PC-3 (cell line): ENCODE measurements at regions not wholly inside any gene's neighbourhood (a gene's known extent, or its start where the extent isn't known, plus 50 kb on each side); places are given as distances from the start of the nearest gene placed in this dataset.
A peak's percentile ranks its signal among the peaks of the same experiment; 100 is the strongest.

Source experiments
- ATAC-seq: fragments of 200-7000 bp; cut with Tn5 transposase; 2 replicates; pipeline ENCODE4 v1.9.1; 2020; ENCODE audit warnings: mild to moderate bottlenecking, moderate library complexity
- BruUV-seq: library from RNA; stranded (reverse); fragments of 400-500 nt; replicated peaks from 2 replicates; lab custom pipeline; 2021; lab: Mats Ljungman, UMichigan
- CTCF ChIA-PET: fragments of 300-600 bp; sonication (Branson Sonifier 250); formaldehyde crosslinking; loops from one replicate; lab custom pipeline; 2022; ENCODE audit warnings: antibody characterized with exemption; lab: Charles Lee
- POLR2A ChIA-PET: fragments of 300-600 bp; sonication (Branson Sonifier 250); formaldehyde crosslinking; loops from one replicate; lab custom pipeline; 2022; ENCODE audit warnings: antibody characterized with exemption; ENCODE audit not compliant: unreplicated experiment; lab: Charles Lee
- DNase-seq: peaks from one replicate; pipeline ENCODE4 v3.0.0-alpha.2; 2015
- H2AFZ ChIP-seq: fragments of 300-600 bp; sonication (generic); 2 replicates; pipeline ENCODE4 v1.6.0; 2016; ENCODE audit warnings: antibody characterized with exemption, low read length
- H3F3A ChIP-seq: fragments of 300-600 bp; sonication (generic); one replicate; pipeline ENCODE4 v1.6.0; 2017; ENCODE audit warnings: antibody characterized with exemption, low read length, control low read depth, mild to moderate bottlenecking; ENCODE audit not compliant: unreplicated experiment
- H3K27ac ChIP-seq: fragments of 300-600 bp; sonication (generic); 2 replicates; pipeline ENCODE4 v1.5.1; 2016; ENCODE audit warnings: mild to moderate bottlenecking, low read length
- H3K27me3 ChIP-seq: fragments of 300-600 bp; sonication (generic); 2 replicates; pipeline ENCODE4 v1.6.1; 2016; ENCODE audit warnings: low read length, mixed read lengths
- H3K36me3 ChIP-seq: fragments of 300-600 bp; sonication (generic); 2 replicates; pipeline ENCODE4 v1.6.1; 2016; ENCODE audit warnings: low read depth, mixed run types, low read length, mixed read lengths
- H3K4me1 ChIP-seq: fragments of 300-600 bp; sonication (generic); 2 replicates; pipeline ENCODE4 v1.5.1; 2016; ENCODE audit warnings: low read length; ENCODE audit not compliant: insufficient read depth
- H3K4me2 ChIP-seq: fragments of 300-600 bp; sonication (generic); 2 replicates; pipeline ENCODE4 v1.6.0; 2016; ENCODE audit warnings: low read length
- H3K4me3 ChIP-seq: fragments of 300-600 bp; sonication (generic); 2 replicates; pipeline ENCODE4 v1.5.1; 2016; ENCODE audit warnings: mild to moderate bottlenecking, low read length, mixed read lengths
- H3K79me2 ChIP-seq: fragments of 300-600 bp; sonication (generic); 2 replicates; pipeline ENCODE4 v1.6.1; 2017; ENCODE audit warnings: low read length, mixed read lengths
- H3K9ac ChIP-seq: fragments of 300-600 bp; sonication (generic); 2 replicates; pipeline ENCODE4 v1.6.0; 2016; ENCODE audit warnings: mild to moderate bottlenecking, low read length
- H3K9me2 ChIP-seq: fragments of 300-600 bp; sonication (generic); replicated peaks from 2 replicates; pipeline ENCODE4 v1.6.1; 2016; ENCODE audit warnings: mixed run types, low read length, mixed read lengths
- H3K9me3 ChIP-seq: fragments of 300-600 bp; sonication (generic); 2 replicates; pipeline ENCODE4 v1.6.1; 2016; ENCODE audit warnings: low read length, mixed read lengths
- H4K20me1 ChIP-seq: fragments of 300-600 bp; sonication (generic); 2 replicates; pipeline ENCODE4 v1.6.1; 2016; ENCODE audit warnings: low read length, mixed read lengths
- CTCF ChIP-seq: fragments of 300-600 bp; sonication (generic); conservative IDR thresholded peaks from 2 replicates; pipeline ENCODE4 v1.5.1; 2017; ENCODE audit warnings: antibody characterized with exemption, low read depth, mild to moderate bottlenecking, low read length
- EZH2 ChIP-seq: fragments of 300-600 bp; sonication (generic); IDR thresholded peaks from one replicate; pipeline ENCODE4 v1.6.1; 2017; ENCODE audit warnings: antibody characterized with exemption, mild to moderate bottlenecking, low read length; ENCODE audit not compliant: unreplicated experiment
- EZH2phosphoT487 ChIP-seq: fragments of 300-600 bp; sonication (generic); IDR thresholded peaks from 2 replicates; pipeline ENCODE4 v1.6.1; 2018; ENCODE audit warnings: mild to moderate bottlenecking, antibody characterized with exemption, low read length, borderline replicate concordance
- intact Hi-C: fragments of 100-400 bp; cut with micrococcal nuclease; formaldehyde crosslinking; loops from 2 replicates; pipeline ENCODE4 v1.9.0; 2023

- intact Hi-C loops: no loop called here
Measured at GRCh38 chr2:210753386-210753785, 197.0 kb downstream of the CPS1 start.

GRCh38 chr2:210756855-210757254, 200.5 kb downstream of the CPS1 start:
- POLR2A ChIA-PET: no interaction called here

More at GRCh38 chr2:210753386-210753785, 197.0 kb downstream of the CPS1 start:
- no peak overlapping the region for H2AFZ ChIP-seq
- no peak overlapping the region for H3K4me3 ChIP-seq
- H3K36me3 ChIP-seq: no peaks in the 10 kb centered on the region
- DNase-seq (no peak), ATAC-seq (no peak)
- no peak overlapping the region for H3K27ac ChIP-seq
- H3K79me2 ChIP-seq: no peaks in the 10 kb centered on the region
- H4K20me1 ChIP-seq: no peaks in the 10 kb centered on the region
- H3K9ac ChIP-seq: no peak overlapping the region
- H3K27me3 ChIP-seq: peaks cover 34% of the 10 kb centered on the region
- no peaks in the 10 kb centered on the region for H3K9me3 ChIP-seq
- H3K4me1 ChIP-seq: no peaks in the 10 kb centered on the region
- no TSS peak for BruUV-seq
- ChIA-PET CTCF (no interaction called here), POLR2A (no interaction called here)
- H3K4me2 ChIP-seq: no peak overlapping the region
- no peaks in the 10 kb centered on the region for H3K9me2 ChIP-seq
- no peaks in the 10 kb centered on the region for H3F3A ChIP-seq
- no peak for TF ChIP-seq EZH2
- TF ChIP-seq EZH2phosphoT487: no peak
- TF ChIP-seq CTCF: no peak

More at GRCh38 chr2:210756855-210757254, 200.5 kb downstream of the CPS1 start:
- H3K27me3 ChIP-seq: peaks cover 24% of the 10 kb centered on the region
- H3F3A ChIP-seq: no peaks in the 10 kb centered on the region
- BruUV-seq: no TSS peak
- H3K9ac ChIP-seq: no peak overlapping the region
- DNase-seq (peak; percentile 41), ATAC-seq (peak; percentile 84)
- H2AFZ ChIP-seq: no peak overlapping the region
- H3K4me3 ChIP-seq: no peak overlapping the region
- CTCF ChIA-PET: no interaction called here
- intact Hi-C loops: no loop called here
- no peaks in the 10 kb centered on the region for H3K9me2 ChIP-seq
- H3K36me3 ChIP-seq: no peaks in the 10 kb centered on the region
- H3K4me1 ChIP-seq: no peaks in the 10 kb centered on the region
- no peaks in the 10 kb centered on the region for H3K79me2 ChIP-seq
- no peak for TF ChIP-seq CTCF
- TF ChIP-seq EZH2phosphoT487: no peak
- no peak for TF ChIP-seq EZH2
- H4K20me1 ChIP-seq: no peaks in the 10 kb centered on the region
- no peaks in the 10 kb centered on the region for H3K9me3 ChIP-seq
- H3K27ac ChIP-seq: no peak overlapping the region
- H3K4me2 ChIP-seq: no peak overlapping the region
